ENCODE measurements at regions not wholly inside any gene's neighbourhood (a gene's known extent, or its start where the extent isn't known, plus 50 kb on each side); places are given as distances from the start of the nearest gene placed in this dataset.
"Not testable (repeated sequence)": the region's sequence is repeated elsewhere in the genome, so short reads cannot be mapped to it uniquely, and the experiment has no call there.

- TF ChIP-seq SPI1 (IDR thresholded peaks at IDR 0.05; ENCODE audit: borderline replicate concordance, low read depth) (no peak), GABPA (IDR thresholded peaks at IDR 0.05; ENCODE audit: low read depth) (no peak), POLR2AphosphoS5 (IDR thresholded peaks at IDR 0.05; ENCODE audit: low read depth) (no peak), CTCF (IDR thresholded peaks at IDR 0.05; ENCODE audit: insufficient read depth, low read length) (no peak), REST (IDR thresholded peaks at IDR 0.05; ENCODE audit: insufficient replicate concordance, low read depth) (no peak)
- Histone ChIP-seq H3K27me3 (ENCODE audit: insufficient read depth, poor library complexity, severe bottlenecking) (no peaks in the 10 kb centered on the region), H3K27ac (replicated peaks) (no peak overlapping the region)
Observed at GRCh38 chr12:131210506-131211339, 257.0 kb downstream of the ADGRD1 start.

GRCh38 chr12:131211340-131211938 is 257.7 kb downstream of the ADGRD1 start:
- DNase-seq (ENCODE audit: low read depth in 1 of 2, low spot score in 1 of 2), result no peak
- H3K4me3 ChIP-seq (replicated peaks; ENCODE audit: insufficient read depth, low read length), result no peak overlapping the region
- no peak for TF ChIP-seq REST (IDR thresholded peaks at IDR 0.05; ENCODE audit: insufficient replicate concordance, low read depth)
- no peak for TF ChIP-seq POLR2AphosphoS5 (IDR thresholded peaks at IDR 0.05; ENCODE audit: low read depth)
- TF ChIP-seq SPI1 (IDR thresholded peaks at IDR 0.05; ENCODE audit: borderline replicate concordance, low read depth), result no peak
- TF ChIP-seq CTCF (IDR thresholded peaks at IDR 0.05; ENCODE audit: insufficient read depth, low read length), result no peak
- no peak for TF ChIP-seq GABPA (IDR thresholded peaks at IDR 0.05; ENCODE audit: low read depth)
- H3K27ac ChIP-seq (replicated peaks), result no peak overlapping the region
- H3K27me3 ChIP-seq (ENCODE audit: insufficient read depth, poor library complexity, severe bottlenecking), result no peaks in the 10 kb centered on the region

More at GRCh38 chr12:131210506-131211339, 257.0 kb downstream of the ADGRD1 start:
- no peak for DNase-seq (ENCODE audit: low read depth in 1 of 2, low spot score in 1 of 2)
- no peak overlapping the region for H3K4me3 ChIP-seq (replicated peaks; ENCODE audit: insufficient read depth, low read length)

GRCh38 chr12:131213896-131214442 is 260.3 kb downstream of the ADGRD1 start:
- TF ChIP-seq POLR2AphosphoS5 (IDR thresholded peaks at IDR 0.05; ENCODE audit: low read depth) (no peak), REST (IDR thresholded peaks at IDR 0.05; ENCODE audit: insufficient replicate concordance, low read depth) (no peak), CTCF (IDR thresholded peaks at IDR 0.05; ENCODE audit: insufficient read depth, low read length) (no peak), SPI1 (IDR thresholded peaks at IDR 0.05; ENCODE audit: borderline replicate concordance, low read depth) (no peak), GABPA (IDR thresholded peaks at IDR 0.05; ENCODE audit: low read depth) (no peak)
- DNase-seq (ENCODE audit: low read depth in 1 of 2, low spot score in 1 of 2), result no peak
- Histone ChIP-seq H3K4me3 (replicated peaks; ENCODE audit: insufficient read depth, low read length) (no peak overlapping the region), H3K27ac (replicated peaks) (no peak overlapping the region), H3K27me3 (ENCODE audit: insufficient read depth, poor library complexity, severe bottlenecking) (peaks cover 12% of the 10 kb centered on the region)

GRCh38 chr12:131214936-131215335 is 261.2 kb downstream of the ADGRD1 start:
- not testable (repeated sequence) for DNase-seq (ENCODE audit: low read depth in 1 of 2, low spot score in 1 of 2); H3K27ac ChIP-seq (replicated peaks); H3K4me3 ChIP-seq (replicated peaks; ENCODE audit: insufficient read depth, low read length)
- peaks cover 13% of the 10 kb centered on the region for H3K27me3 ChIP-seq (ENCODE audit: insufficient read depth, poor library complexity, severe bottlenecking)

GRCh38 chr12:131216587-131216986 is 262.9 kb downstream of the ADGRD1 start:
- not testable (repeated sequence) for DNase-seq (ENCODE audit: low read depth in 1 of 2, low spot score in 1 of 2); H3K4me3 ChIP-seq (replicated peaks; ENCODE audit: insufficient read depth, low read length); H3K27ac ChIP-seq (replicated peaks)
- peaks cover 13% of the 10 kb centered on the region for H3K27me3 ChIP-seq (ENCODE audit: insufficient read depth, poor library complexity, severe bottlenecking)
